ENCODE measurements at regions not wholly inside any gene's neighbourhood (a gene's known extent, or its start where the extent isn't known, plus 50 kb on each side); places are given as distances from the start of the nearest gene placed in this dataset.

DNA sequence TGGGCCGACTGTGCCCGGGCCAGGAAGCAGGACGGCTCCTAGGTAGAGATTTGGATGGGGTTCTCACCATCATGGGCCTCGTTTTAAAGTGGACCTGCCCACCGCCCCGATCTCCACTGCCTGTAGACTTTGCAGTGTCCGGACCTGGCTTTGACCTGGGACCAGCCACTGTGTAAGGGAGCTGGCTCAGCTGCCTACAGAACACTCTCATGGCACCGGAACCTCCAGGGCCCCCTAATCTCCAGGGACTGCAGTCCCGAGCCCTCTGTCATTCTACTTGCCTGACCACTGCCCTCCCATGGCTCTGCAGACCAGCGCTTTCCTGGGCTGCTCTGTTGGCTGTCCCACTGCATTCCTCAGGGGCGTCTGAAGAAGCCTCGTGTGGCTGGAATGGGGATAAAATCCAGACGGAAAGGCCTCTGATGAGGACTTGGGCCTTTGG, 120.8 kb downstream of the GLI2 start:
- TF ChIP-seq CHD2 (IDR thresholded peaks at IDR 0.05; ENCODE audit: low read depth, low read length) (no peak), KDM4B (CRISPR knock-in tag; IDR thresholded peaks at IDR 0.05) (no peak)

All from HepG2 (cell line).